ENCODE measurements at regions not wholly inside any gene's neighbourhood (a gene's known extent, or its start where the extent isn't known, plus 50 kb on each side); places are given as distances from the start of the nearest gene placed in this dataset.

DNA sequence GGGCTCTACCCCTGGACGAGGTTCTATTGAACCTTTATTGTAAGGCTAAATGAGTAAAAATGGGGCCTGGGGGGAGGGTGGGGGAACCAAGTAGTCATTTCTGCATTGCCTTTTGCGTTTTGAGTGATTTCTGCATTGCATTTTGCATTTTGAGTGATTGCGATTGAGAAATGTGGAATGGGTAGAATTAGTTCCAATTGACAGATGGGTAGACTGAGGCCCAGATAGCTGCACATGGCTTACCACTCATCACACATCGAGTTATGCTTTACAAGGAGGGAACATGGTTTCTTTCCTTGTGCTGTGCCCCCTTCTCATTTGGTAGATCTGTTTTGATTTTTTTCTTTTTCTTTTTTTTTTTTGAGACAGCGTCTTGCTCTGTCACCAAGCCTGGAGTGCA is 858.7 kb downstream of the TYW1 start:
- TF ChIP-seq CTCF (IDR thresholded peaks at IDR 0.05) (no peak), POLR2AphosphoS5 (IDR thresholded peaks at IDR 0.05) (no peak), EP300 (IDR thresholded peaks at IDR 0.05) (no peak), POLR2A (IDR thresholded peaks at IDR 0.05) (no peak)
